Breast epithelium (tissue), 3 donors: ENCODE measurements at regions not wholly inside any gene's neighbourhood (a gene's known extent, or its start where the extent isn't known, plus 50 kb on each side); places are given as distances from the start of the nearest gene placed in this dataset.

ENCODE experiments used
- CTCF ChIP-seq, 3 donors: fragments of 450-650 bp; IDR thresholded peaks; one replicate each; pipeline ENCODE4 v1.5.1; 2016 to 2017; ENCODE audit warnings: antibody characterized with exemption in 3 of 3, mild to moderate bottlenecking in 3 of 3, moderate library complexity in 3 of 3
- POLR2A ChIP-seq: fragments of 450-650 bp; IDR thresholded peaks from one replicate; pipeline ENCODE4 v1.6.1; 2016; ENCODE audit warnings: antibody characterized with exemption, mild to moderate bottlenecking, moderate library complexity
- POLR2AphosphoS5 ChIP-seq, 3 donors: sonication (generic); formaldehyde crosslinking; IDR thresholded peaks; one replicate each; pipeline ENCODE4 v1.6.1; 2017; ENCODE audit warnings: antibody characterized with exemption in 3 of 3

GRCh38 chr1:116824631-116825206 is 70.5 kb downstream of the CD2 start:
- TF ChIP-seq CTCF (IDR thresholded peaks at IDR 0.05) (no peak), POLR2AphosphoS5 (IDR thresholded peaks at IDR 0.05) (no peak), POLR2A (no peak)
